ENCODE measurements at regions not wholly inside any gene's neighbourhood (a gene's known extent, or its start where the extent isn't known, plus 50 kb on each side); places are given as distances from the start of the nearest gene placed in this dataset.

DNA sequence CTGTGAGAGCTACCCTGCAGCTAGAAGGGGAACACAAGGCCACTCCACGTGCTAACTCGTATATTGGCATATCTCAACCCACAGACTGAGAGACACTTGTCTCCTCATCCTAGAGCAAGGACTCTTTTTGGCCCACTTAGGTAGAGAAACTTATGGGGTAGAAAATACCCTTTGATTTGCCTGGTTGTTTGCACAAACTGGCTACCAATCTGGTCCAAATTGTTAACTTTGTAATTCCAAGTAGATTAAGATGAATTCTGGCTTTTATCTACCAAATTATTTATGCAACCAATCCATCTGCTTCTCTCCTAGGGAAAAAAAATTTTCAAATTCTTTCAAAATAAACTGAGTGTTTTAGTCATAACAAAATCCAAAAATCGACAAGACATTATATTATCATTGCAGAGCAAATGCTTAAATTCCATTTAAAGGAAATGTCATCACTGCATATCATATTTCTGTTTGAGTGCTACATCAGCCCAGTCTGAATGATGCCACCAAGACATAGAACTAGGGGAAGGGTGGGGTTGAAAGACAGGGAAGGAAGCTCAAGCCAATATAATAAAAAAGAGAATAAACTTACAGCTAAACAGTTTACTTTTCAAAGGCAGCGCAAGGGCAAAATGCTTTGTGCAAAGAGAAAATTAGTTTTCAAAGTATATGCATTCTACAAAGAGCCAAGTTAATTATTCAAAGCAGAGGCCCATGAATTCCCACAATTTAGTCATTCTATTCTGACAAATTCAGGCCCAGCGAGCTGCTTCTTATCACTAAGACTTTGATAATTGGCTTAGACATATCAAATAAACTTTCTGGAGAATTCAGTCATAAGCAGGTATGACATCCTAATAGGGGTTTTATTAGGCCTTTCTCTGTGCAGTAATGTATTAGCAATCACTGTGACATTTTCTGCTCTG is 198.0 kb downstream of the CAAP1 start:
- TF ChIP-seq, protein P1, sequence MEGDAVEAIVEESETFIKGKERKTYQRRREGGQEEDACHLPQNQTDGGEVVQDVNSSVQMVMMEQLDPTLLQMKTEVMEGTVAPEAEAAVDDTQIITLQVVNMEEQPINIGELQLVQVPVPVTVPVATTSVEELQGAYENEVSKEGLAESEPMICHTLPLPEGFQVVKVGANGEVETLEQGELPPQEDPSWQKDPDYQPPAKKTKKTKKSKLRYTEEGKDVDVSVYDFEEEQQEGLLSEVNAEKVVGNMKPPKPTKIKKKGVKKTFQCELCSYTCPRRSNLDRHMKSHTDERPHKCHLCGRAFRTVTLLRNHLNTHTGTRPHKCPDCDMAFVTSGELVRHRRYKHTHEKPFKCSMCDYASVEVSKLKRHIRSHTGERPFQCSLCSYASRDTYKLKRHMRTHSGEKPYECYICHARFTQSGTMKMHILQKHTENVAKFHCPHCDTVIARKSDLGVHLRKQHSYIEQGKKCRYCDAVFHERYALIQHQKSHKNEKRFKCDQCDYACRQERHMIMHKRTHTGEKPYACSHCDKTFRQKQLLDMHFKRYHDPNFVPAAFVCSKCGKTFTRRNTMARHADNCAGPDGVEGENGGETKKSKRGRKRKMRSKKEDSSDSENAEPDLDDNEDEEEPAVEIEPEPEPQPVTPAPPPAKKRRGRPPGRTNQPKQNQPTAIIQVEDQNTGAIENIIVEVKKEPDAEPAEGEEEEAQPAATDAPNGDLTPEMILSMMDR (IDR thresholded peaks at IDR 0.05): no peak
- TF ChIP-seq, protein P2, sequence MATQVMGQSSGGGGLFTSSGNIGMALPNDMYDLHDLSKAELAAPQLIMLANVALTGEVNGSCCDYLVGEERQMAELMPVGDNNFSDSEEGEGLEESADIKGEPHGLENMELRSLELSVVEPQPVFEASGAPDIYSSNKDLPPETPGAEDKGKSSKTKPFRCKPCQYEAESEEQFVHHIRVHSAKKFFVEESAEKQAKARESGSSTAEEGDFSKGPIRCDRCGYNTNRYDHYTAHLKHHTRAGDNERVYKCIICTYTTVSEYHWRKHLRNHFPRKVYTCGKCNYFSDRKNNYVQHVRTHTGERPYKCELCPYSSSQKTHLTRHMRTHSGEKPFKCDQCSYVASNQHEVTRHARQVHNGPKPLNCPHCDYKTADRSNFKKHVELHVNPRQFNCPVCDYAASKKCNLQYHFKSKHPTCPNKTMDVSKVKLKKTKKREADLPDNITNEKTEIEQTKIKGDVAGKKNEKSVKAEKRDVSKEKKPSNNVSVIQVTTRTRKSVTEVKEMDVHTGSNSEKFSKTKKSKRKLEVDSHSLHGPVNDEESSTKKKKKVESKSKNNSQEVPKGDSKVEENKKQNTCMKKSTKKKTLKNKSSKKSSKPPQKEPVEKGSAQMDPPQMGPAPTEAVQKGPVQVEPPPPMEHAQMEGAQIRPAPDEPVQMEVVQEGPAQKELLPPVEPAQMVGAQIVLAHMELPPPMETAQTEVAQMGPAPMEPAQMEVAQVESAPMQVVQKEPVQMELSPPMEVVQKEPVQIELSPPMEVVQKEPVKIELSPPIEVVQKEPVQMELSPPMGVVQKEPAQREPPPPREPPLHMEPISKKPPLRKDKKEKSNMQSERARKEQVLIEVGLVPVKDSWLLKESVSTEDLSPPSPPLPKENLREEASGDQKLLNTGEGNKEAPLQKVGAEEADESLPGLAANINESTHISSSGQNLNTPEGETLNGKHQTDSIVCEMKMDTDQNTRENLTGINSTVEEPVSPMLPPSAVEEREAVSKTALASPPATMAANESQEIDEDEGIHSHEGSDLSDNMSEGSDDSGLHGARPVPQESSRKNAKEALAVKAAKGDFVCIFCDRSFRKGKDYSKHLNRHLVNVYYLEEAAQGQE (IDR thresholded peaks at IDR 0.05; ENCODE audit: insufficient read depth in 1 of 2, low read depth in 2 of 2, low read length in 1 of 2): no peak
